ENCODE measurements at regions not wholly inside any gene's neighbourhood (a gene's known extent, or its start where the extent isn't known, plus 50 kb on each side); places are given as distances from the start of the nearest gene placed in this dataset.

- TF ChIP-seq, protein P1, sequence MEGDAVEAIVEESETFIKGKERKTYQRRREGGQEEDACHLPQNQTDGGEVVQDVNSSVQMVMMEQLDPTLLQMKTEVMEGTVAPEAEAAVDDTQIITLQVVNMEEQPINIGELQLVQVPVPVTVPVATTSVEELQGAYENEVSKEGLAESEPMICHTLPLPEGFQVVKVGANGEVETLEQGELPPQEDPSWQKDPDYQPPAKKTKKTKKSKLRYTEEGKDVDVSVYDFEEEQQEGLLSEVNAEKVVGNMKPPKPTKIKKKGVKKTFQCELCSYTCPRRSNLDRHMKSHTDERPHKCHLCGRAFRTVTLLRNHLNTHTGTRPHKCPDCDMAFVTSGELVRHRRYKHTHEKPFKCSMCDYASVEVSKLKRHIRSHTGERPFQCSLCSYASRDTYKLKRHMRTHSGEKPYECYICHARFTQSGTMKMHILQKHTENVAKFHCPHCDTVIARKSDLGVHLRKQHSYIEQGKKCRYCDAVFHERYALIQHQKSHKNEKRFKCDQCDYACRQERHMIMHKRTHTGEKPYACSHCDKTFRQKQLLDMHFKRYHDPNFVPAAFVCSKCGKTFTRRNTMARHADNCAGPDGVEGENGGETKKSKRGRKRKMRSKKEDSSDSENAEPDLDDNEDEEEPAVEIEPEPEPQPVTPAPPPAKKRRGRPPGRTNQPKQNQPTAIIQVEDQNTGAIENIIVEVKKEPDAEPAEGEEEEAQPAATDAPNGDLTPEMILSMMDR (IDR thresholded peaks at IDR 0.05; ENCODE audit: insufficient read depth, low read length, poor library complexity, severe bottlenecking) = no peak
- no peak for TF ChIP-seq EZH2phosphoT487 (conservative IDR thresholded peaks at IDR 0.05; ENCODE audit: low read length)
Observed at GRCh38 chr3:34034840-34035239, 236.4 kb downstream of the PDCD6IP start.
